NCI-H2227 (cell line): ENCODE measurements at regions not wholly inside any gene's neighbourhood (a gene's known extent, or its start where the extent isn't known, plus 50 kb on each side); places are given as distances from the start of the nearest gene placed in this dataset.
"Not testable (repeated sequence)": the region's sequence is repeated elsewhere in the genome, so short reads cannot be mapped to it uniquely, and the experiment has no call there.

Experiments
- DNase-seq: peaks from one replicate; lab custom pipeline; 2025; ENCODE audit not compliant: unreplicated experiment; lab: John Stamatoyannopoulos, UW

GRCh38 chr5:90338712-90339372, 70.7 kb downstream of the CETN3 start:
- DNase-seq = no peak

GRCh38 chr5:90337449-90338052, 72.0 kb downstream of the CETN3 start:
- DNase-seq = no peak

GRCh38 chr5:90336752-90337151, 72.8 kb downstream of the CETN3 start:
- DNase-seq = no peak

GRCh38 chr5:90334741-90335140, 74.8 kb downstream of the CETN3 start:
- no peak for DNase-seq

- no peak for DNase-seq
Measured at GRCh38 chr5:90329911-90330310, 79.6 kb downstream of the CETN3 start.

- DNase-seq = peak; percentile 70
Measured at GRCh38 chr5:90326995-90327394, 82.6 kb downstream of the CETN3 start.

GRCh38 chr5:90325093-90325492, 84.5 kb downstream of the CETN3 start:
- no peak for DNase-seq

GRCh38 chr5:90320348-90320747, 89.2 kb downstream of the CETN3 start:
- DNase-seq = not testable (repeated sequence)

GRCh38 chr5:90312027-90312426, 97.5 kb downstream of the CETN3 start:
- no peak for DNase-seq

GRCh38 chr5:90311401-90311800, 98.2 kb downstream of the CETN3 start:
- no peak for DNase-seq

- DNase-seq = no peak
Measured at GRCh38 chr5:90308787-90309585, 100.6 kb downstream of the CETN3 start.

GRCh38 chr5:90307782-90308181, 101.8 kb downstream of the CETN3 start:
- DNase-seq = no peak

- no peak for DNase-seq
Measured at GRCh38 chr5:90307322-90307721, 102.2 kb downstream of the CETN3 start.

- DNase-seq = no peak
Measured at GRCh38 chr5:90306613-90307012, 102.9 kb downstream of the CETN3 start.

- no peak for DNase-seq
Measured at GRCh38 chr5:90305041-90305720, 104.4 kb downstream of the CETN3 start.

GRCh38 chr5:90301248-90301647, 108.3 kb downstream of the CETN3 start:
- DNase-seq = no peak

- DNase-seq = no peak
Measured at GRCh38 chr5:90297045-90297764, 112.4 kb downstream of the CETN3 start.

- peak; percentile 14 for DNase-seq
Measured at GRCh38 chr5:90294604-90295003, 115.0 kb downstream of the CETN3 start.

- DNase-seq = no peak
Measured at GRCh38 chr5:90293931-90294330, 115.6 kb downstream of the CETN3 start.

GRCh38 chr5:90290648-90291047, 118.9 kb downstream of the CETN3 start:
- no peak for DNase-seq

GRCh38 chr5:90289837-90290236, 119.7 kb downstream of the CETN3 start:
- DNase-seq = peak; percentile 38
